Skeletal muscle tissue (tissue), 3 donors: ENCODE measurements at regions not wholly inside any gene's neighbourhood (a gene's known extent, or its start where the extent isn't known, plus 50 kb on each side); places are given as distances from the start of the nearest gene placed in this dataset.

Source experiments
- H3K27ac ChIP-seq: one replicate; pipeline ENCODE4 v1.7.0; 2013; ENCODE audit warnings: mild to moderate bottlenecking, low read depth, low read length, inconsistent platforms
- H3K27me3 ChIP-seq, 3 donors: one replicate each; pipeline ENCODE4 v1.7.0; 2013; ENCODE audit warnings: low read length in 3 of 3; ENCODE audit not compliant: control insufficient read depth in 3 of 3, insufficient read depth in 3 of 3
- H3K36me3 ChIP-seq, 3 donors: one replicate each; pipeline ENCODE4 v1.7.0; 2013; ENCODE audit warnings: low read length in 3 of 3; ENCODE audit not compliant: control insufficient read depth in 3 of 3, insufficient read depth in 3 of 3
- H3K4me1 ChIP-seq, 3 donors: one replicate each; pipeline ENCODE4 v1.7.0; 2013; ENCODE audit warnings: low read length in 3 of 3, mild to moderate bottlenecking in 3 of 3; ENCODE audit not compliant: control insufficient read depth in 3 of 3, insufficient read depth in 3 of 3
- H3K4me3 ChIP-seq, 3 donors: one replicate each; pipeline ENCODE4 v1.7.0; 2013; ENCODE audit warnings: low read length in 3 of 3
- H3K9ac ChIP-seq, 3 donors: one replicate each; pipeline ENCODE4 v1.7.0; 2013; ENCODE audit warnings: low read length in 3 of 3, mild to moderate bottlenecking in 3 of 3, moderate library complexity in 2 of 3, low read depth in 1 of 3
- H3K9me3 ChIP-seq, 3 donors: one replicate each; pipeline ENCODE4 v1.7.0; 2013; ENCODE audit warnings: low read length in 3 of 3; ENCODE audit not compliant: control insufficient read depth in 3 of 3
- donor health status: Osteomylitis.

GRCh38 chr5:23385036-23385435 lies 122.4 kb upstream of the PRDM9 start:
- Histone ChIP-seq H3K27me3 (no peaks in the 10 kb centered on the region), H3K9ac (no peak overlapping the region), H3K27ac (no peak overlapping the region), H3K9me3 (no peaks in the 10 kb centered on the region), H3K4me1 (peaks cover 0 to 6% (median 2%) of the 10 kb centered on the region in 3 donors), H3K4me3 (no peak overlapping the region), H3K36me3 (no peaks in the 10 kb centered on the region)

GRCh38 chr5:23372177-23372576 lies 135.2 kb upstream of the PRDM9 start:
- Histone ChIP-seq H3K4me3 (no peak overlapping the region), H3K36me3 (no peaks in the 10 kb centered on the region), H3K27ac (no peak overlapping the region), H3K27me3 (no peaks in the 10 kb centered on the region), H3K4me1 (no peaks in the 10 kb centered on the region), H3K9ac (no peak overlapping the region), H3K9me3 (no peaks in the 10 kb centered on the region)

GRCh38 chr5:23368393-23368792 lies 139.0 kb upstream of the PRDM9 start:
- Histone ChIP-seq H3K27ac (no peak overlapping the region), H3K4me3 (no peak overlapping the region), H3K36me3 (no peaks in the 10 kb centered on the region), H3K9me3 (no peaks in the 10 kb centered on the region), H3K4me1 (no peaks in the 10 kb centered on the region), H3K27me3 (no peaks in the 10 kb centered on the region), H3K9ac (no peak overlapping the region)

- no peak overlapping the region for H3K4me3 ChIP-seq
These were observed 139.5 kb upstream of the PRDM9 start for GRCh38 chr5:23367874-23368273.

GRCh38 chr5:23353286-23353685 lies 154.1 kb upstream of the PRDM9 start:
- no peak overlapping the region for H3K4me3 ChIP-seq
- H3K9ac ChIP-seq = no peak overlapping the region
- no peaks in the 10 kb centered on the region for H3K36me3 ChIP-seq
- no peak overlapping the region for H3K27ac ChIP-seq
- no peaks in the 10 kb centered on the region for H3K27me3 ChIP-seq
- no peaks in the 10 kb centered on the region for H3K4me1 ChIP-seq
- H3K9me3 ChIP-seq = no peaks in the 10 kb centered on the region

More at GRCh38 chr5:23367874-23368273, 139.5 kb upstream of the PRDM9 start:
- no peaks in the 10 kb centered on the region for H3K4me1 ChIP-seq
- H3K27ac ChIP-seq = no peak overlapping the region
- no peaks in the 10 kb centered on the region for H3K27me3 ChIP-seq
- H3K9ac ChIP-seq = no peak overlapping the region
- no peaks in the 10 kb centered on the region for H3K36me3 ChIP-seq
- no peaks in the 10 kb centered on the region for H3K9me3 ChIP-seq

- Histone ChIP-seq H3K27ac (no peak overlapping the region), H3K9me3 (no peaks in the 10 kb centered on the region), H3K9ac (no peak overlapping the region), H3K4me3 (no peak overlapping the region), H3K4me1 (no peaks in the 10 kb centered on the region), H3K27me3 (no peaks in the 10 kb centered on the region), H3K36me3 (no peaks in the 10 kb centered on the region)
These were observed 155.0 kb upstream of the PRDM9 start for GRCh38 chr5:23352446-23352845.

- Histone ChIP-seq H3K36me3 (no peaks in the 10 kb centered on the region), H3K27me3 (no peaks in the 10 kb centered on the region), H3K9me3 (no peaks in the 10 kb centered on the region), H3K9ac (no peak overlapping the region), H3K4me3 (no peak overlapping the region), H3K4me1 (no peaks in the 10 kb centered on the region), H3K27ac (no peak overlapping the region)
These were observed 164.3 kb upstream of the PRDM9 start for GRCh38 chr5:23343121-23343520.

- Histone ChIP-seq H3K27ac (no peak overlapping the region), H3K27me3 (no peaks in the 10 kb centered on the region), H3K9me3 (no peaks in the 10 kb centered on the region), H3K4me1 (no peaks in the 10 kb centered on the region), H3K9ac (no peak overlapping the region), H3K36me3 (no peaks in the 10 kb centered on the region), H3K4me3 (no peak overlapping the region)
These were observed 174.7 kb upstream of the PRDM9 start for GRCh38 chr5:23332650-23333251.

- Histone ChIP-seq H3K36me3 (no peaks in the 10 kb centered on the region), H3K4me1 (no peaks in the 10 kb centered on the region), H3K9me3 (no peaks in the 10 kb centered on the region), H3K27me3 (no peaks in the 10 kb centered on the region), H3K9ac (no peak overlapping the region), H3K4me3 (no peak overlapping the region), H3K27ac (no peak overlapping the region)
These were observed 176.7 kb upstream of the PRDM9 start for GRCh38 chr5:23330726-23331125.

- H3K27ac ChIP-seq = no peak overlapping the region
- H3K27me3 ChIP-seq = no peaks in the 10 kb centered on the region
- H3K9me3 ChIP-seq = no peaks in the 10 kb centered on the region
- H3K4me1 ChIP-seq = no peaks in the 10 kb centered on the region
- H3K36me3 ChIP-seq = no peaks in the 10 kb centered on the region
- no peak overlapping the region for H3K4me3 ChIP-seq
- no peak overlapping the region for H3K9ac ChIP-seq
These were observed 187.5 kb upstream of the PRDM9 start for GRCh38 chr5:23319901-23320300.

GRCh38 chr5:23318960-23319359 lies 188.4 kb upstream of the PRDM9 start:
- Histone ChIP-seq H3K36me3 (no peaks in the 10 kb centered on the region), H3K9me3 (no peaks in the 10 kb centered on the region), H3K9ac (no peak overlapping the region), H3K4me3 (no peak overlapping the region), H3K27me3 (no peaks in the 10 kb centered on the region), H3K27ac (no peak overlapping the region), H3K4me1 (no peaks in the 10 kb centered on the region)
